ENCODE measurements at regions not wholly inside any gene's neighbourhood (a gene's known extent, or its start where the extent isn't known, plus 50 kb on each side); places are given as distances from the start of the nearest gene placed in this dataset.

DNA sequence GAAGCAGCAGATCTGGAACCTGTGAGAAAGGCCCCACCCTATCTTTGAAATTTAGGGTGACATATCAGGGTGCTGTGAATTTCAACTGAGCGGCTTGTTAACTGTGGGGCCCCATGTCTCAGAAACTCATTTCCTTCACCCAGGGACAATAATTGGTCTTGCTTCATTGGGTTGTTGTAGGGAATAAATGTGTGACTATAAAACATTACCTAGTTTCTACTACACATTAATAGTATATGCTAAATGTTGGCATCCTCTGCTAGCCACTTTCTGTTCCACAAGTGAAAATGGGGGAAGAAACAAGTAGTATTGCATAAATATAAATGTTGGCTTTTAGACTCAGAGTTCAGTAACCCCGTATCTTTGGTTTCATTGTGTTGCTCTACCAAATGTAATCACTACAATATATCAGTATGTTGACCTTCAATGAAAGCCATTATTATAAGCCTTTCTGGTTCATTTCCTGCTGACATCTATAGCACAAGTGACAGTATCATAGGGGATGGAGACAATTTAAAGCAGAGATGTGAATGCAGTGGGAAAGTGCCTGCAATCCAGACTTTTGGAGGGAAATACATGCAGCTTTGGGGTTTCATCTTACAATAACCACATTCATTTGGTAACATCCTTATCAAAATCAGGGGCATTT, 905.5 kb upstream of the RAG2 start:
- no peak overlapping the region for H3K9ac ChIP-seq (ENCODE audit: low read length)
- H3K27me3 ChIP-seq (ENCODE audit: control insufficient read depth, insufficient read depth, low read length) = no peaks in the 10 kb centered on the region
- peak overlapping the region; percentile 20 for H3K27ac ChIP-seq (ENCODE audit: low read depth, low read length)
- no peaks in the 10 kb centered on the region for H3K36me3 ChIP-seq (ENCODE audit: control insufficient read depth, insufficient read depth, low read length)
- no peak overlapping the region for H3K4me3 ChIP-seq (ENCODE audit: low read length)
- H3K4me1 ChIP-seq (ENCODE audit: control insufficient read depth, insufficient read depth, low read length) = no peaks in the 10 kb centered on the region

DNA sequence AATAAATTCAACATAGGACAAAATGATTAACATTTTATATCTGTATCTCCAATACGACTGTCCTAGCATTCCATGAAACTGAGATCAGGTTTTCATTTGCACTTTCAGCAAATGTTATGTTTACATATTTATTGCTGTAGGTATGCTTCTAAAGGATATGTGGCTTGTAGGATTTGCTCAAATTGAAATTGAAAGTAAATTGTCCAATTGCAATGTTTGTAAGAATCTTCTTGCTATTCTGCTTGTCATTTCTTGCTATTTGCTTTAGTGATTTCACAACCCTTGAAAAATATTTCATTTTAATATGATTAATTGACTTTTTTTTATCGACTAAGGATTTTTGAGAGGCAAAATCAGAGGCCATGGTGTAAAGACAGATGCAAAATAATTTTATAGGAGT, 904.2 kb upstream of the RAG2 start:
- Histone ChIP-seq H3K27me3 (ENCODE audit: control insufficient read depth, insufficient read depth, low read length) (no peaks in the 10 kb centered on the region), H3K4me3 (ENCODE audit: low read length) (no peak overlapping the region), H3K27ac (ENCODE audit: low read depth, low read length) (no peak overlapping the region), H3K4me1 (ENCODE audit: control insufficient read depth, insufficient read depth, low read length) (no peaks in the 10 kb centered on the region), H3K36me3 (ENCODE audit: control insufficient read depth, insufficient read depth, low read length) (no peaks in the 10 kb centered on the region), H3K9ac (ENCODE audit: low read length) (no peak overlapping the region)

DNA sequence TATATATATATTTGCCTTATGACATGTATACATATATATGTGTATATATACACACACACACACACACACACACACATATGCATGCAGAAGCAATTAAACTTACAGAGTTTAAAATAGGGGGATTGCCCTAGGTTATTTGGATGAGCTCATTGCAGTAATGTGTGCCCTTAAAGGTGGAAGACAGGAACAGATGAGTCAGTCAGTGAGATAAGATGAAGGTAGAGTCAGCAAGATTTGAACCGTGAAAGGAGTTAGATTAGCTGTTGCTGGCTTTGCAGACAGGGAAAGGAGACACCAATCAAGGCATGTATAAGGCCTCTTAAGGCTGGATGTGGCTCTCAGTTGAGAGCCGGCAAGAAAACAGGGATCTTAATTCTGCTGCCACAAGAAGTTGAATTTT, 902.4 kb upstream of the RAG2 start:
- Histone ChIP-seq H3K9ac (ENCODE audit: low read length) (no peak overlapping the region), H3K36me3 (ENCODE audit: control insufficient read depth, insufficient read depth, low read length) (no peaks in the 10 kb centered on the region), H3K27ac (ENCODE audit: low read depth, low read length) (no peak overlapping the region), H3K27me3 (ENCODE audit: control insufficient read depth, insufficient read depth, low read length) (no peaks in the 10 kb centered on the region), H3K4me3 (ENCODE audit: low read length) (no peak overlapping the region), H3K4me1 (ENCODE audit: control insufficient read depth, insufficient read depth, low read length) (no peaks in the 10 kb centered on the region)

DNA sequence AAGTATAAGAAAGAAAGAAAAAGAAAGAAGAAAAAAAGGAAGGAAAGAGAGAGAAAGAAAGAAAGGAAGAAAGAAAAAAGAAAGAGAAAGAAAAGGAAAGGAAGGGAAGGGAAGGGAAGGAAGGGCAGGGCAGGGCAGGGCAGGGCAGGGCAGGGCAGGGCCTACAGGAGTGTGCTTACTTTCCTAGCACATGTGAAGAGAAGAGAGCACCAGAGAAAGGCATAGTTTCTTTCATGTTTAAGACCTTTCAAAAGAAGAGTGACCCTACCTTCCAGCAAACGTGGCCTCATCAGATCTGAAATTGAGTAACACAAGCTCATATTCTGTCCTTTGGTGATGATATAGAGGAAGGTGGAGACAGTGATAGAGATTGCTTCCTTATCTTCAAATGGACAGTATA, 899.3 kb upstream of the RAG2 start:
- H3K27ac ChIP-seq (ENCODE audit: low read depth, low read length) = no peak overlapping the region
- H3K4me3 ChIP-seq (ENCODE audit: low read length) = no peak overlapping the region
- no peak overlapping the region for H3K9ac ChIP-seq (ENCODE audit: low read length)
- H3K27me3 ChIP-seq (ENCODE audit: control insufficient read depth, insufficient read depth, low read length) = no peaks in the 10 kb centered on the region
- H3K4me1 ChIP-seq (ENCODE audit: control insufficient read depth, insufficient read depth, low read length) = no peaks in the 10 kb centered on the region
- H3K36me3 ChIP-seq (ENCODE audit: control insufficient read depth, insufficient read depth, low read length) = no peaks in the 10 kb centered on the region

DNA sequence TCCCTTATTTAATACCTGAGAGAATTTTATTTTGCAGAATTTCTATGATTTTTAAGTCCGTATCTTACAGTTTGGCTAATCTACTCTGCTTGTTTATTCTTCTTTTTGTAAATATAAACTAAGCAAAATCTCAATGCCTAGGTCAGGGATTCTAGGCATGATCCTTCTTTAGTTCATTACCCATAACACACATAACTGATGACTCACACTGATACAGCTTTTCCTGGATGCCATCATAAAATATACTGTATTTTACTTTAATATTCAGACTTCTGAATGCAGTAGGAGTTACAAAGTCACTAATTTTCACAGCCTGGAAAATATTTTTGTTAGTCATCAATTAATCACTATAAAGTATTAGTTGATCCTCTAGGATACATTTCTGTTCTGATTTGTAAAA, 898.2 kb upstream of the RAG2 start:
- no peaks in the 10 kb centered on the region for H3K27me3 ChIP-seq (ENCODE audit: control insufficient read depth, insufficient read depth, low read length)

DNA sequence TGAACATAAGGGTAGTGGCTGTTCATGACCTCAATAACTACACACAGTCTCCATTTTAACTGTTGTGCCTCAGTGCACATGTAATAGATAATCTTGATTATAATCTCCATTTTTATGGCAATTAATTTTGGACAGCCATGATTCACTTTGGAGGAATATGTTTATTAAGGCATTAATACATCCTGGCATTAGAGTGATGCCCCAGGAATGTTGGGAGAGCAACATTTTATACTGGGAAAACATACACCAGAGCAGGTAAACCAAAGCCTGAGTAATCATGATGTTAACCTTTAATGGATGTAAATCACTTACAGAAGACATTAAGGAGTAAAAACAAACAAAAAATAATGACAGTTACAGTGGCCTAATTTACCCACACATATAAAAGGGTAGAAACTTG, 886.3 kb upstream of the RAG2 start:
- Histone ChIP-seq H3K27ac (ENCODE audit: low read depth, low read length) (no peak overlapping the region), H3K27me3 (ENCODE audit: control insufficient read depth, insufficient read depth, low read length) (no peaks in the 10 kb centered on the region), H3K4me3 (ENCODE audit: low read length) (no peak overlapping the region), H3K4me1 (ENCODE audit: control insufficient read depth, insufficient read depth, low read length) (no peaks in the 10 kb centered on the region), H3K36me3 (ENCODE audit: control insufficient read depth, insufficient read depth, low read length) (no peaks in the 10 kb centered on the region), H3K9ac (ENCODE audit: low read length) (no peak overlapping the region)

More for the DNA sequence above, 898.2 kb upstream of the RAG2 start:
- Histone ChIP-seq H3K4me1 (ENCODE audit: control insufficient read depth, insufficient read depth, low read length) (no peaks in the 10 kb centered on the region), H3K9ac (ENCODE audit: low read length) (no peak overlapping the region), H3K36me3 (ENCODE audit: control insufficient read depth, insufficient read depth, low read length) (no peaks in the 10 kb centered on the region), H3K27ac (ENCODE audit: low read depth, low read length) (no peak overlapping the region), H3K4me3 (ENCODE audit: low read length) (no peak overlapping the region)

GRCh38 chr11:37483761-37484160, 885.7 kb upstream of the RAG2 start:
- Histone ChIP-seq H3K9ac (ENCODE audit: low read length) (no peak overlapping the region), H3K4me3 (ENCODE audit: low read length) (no peak overlapping the region), H3K27me3 (ENCODE audit: control insufficient read depth, insufficient read depth, low read length) (no peaks in the 10 kb centered on the region), H3K27ac (ENCODE audit: low read depth, low read length) (no peak overlapping the region), H3K4me1 (ENCODE audit: control insufficient read depth, insufficient read depth, low read length) (no peaks in the 10 kb centered on the region), H3K36me3 (ENCODE audit: control insufficient read depth, insufficient read depth, low read length) (no peaks in the 10 kb centered on the region)

GRCh38 chr11:37474889-37475288, 876.9 kb upstream of the RAG2 start:
- Histone ChIP-seq H3K9ac (ENCODE audit: low read length) (no peak overlapping the region), H3K27me3 (ENCODE audit: control insufficient read depth, insufficient read depth, low read length) (no peaks in the 10 kb centered on the region), H3K27ac (ENCODE audit: low read depth, low read length) (no peak overlapping the region), H3K36me3 (ENCODE audit: control insufficient read depth, insufficient read depth, low read length) (no peaks in the 10 kb centered on the region), H3K4me1 (ENCODE audit: control insufficient read depth, insufficient read depth, low read length) (no peaks in the 10 kb centered on the region), H3K4me3 (ENCODE audit: low read length) (no peak overlapping the region)

DNA sequence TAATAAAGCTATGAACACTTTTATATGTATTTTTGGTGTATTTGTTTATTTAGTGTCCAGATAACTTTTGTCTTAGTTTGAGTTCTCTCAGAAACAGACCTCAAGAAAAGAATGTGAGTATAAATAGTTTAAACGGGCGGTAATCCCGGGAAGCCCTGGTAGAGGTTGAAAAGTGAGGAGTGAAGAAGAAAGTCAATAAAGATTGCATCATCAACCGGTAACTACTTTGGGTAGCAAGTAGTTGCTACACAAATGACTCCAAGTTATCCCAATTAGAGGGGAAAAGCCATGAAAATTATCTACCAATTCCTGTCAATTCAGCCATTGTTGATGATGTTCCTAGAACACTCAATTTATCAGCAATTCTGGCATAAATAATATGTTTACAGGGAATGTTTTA, 870.3 kb upstream of the RAG2 start:
- no peaks in the 10 kb centered on the region for H3K4me1 ChIP-seq (ENCODE audit: control insufficient read depth, insufficient read depth, low read length)
- H3K4me3 ChIP-seq (ENCODE audit: low read length) = no peak overlapping the region
- H3K36me3 ChIP-seq (ENCODE audit: control insufficient read depth, insufficient read depth, low read length) = no peaks in the 10 kb centered on the region
- no peaks in the 10 kb centered on the region for H3K27me3 ChIP-seq (ENCODE audit: control insufficient read depth, insufficient read depth, low read length)
- H3K27ac ChIP-seq (ENCODE audit: low read depth, low read length) = no peak overlapping the region
- no peak overlapping the region for H3K9ac ChIP-seq (ENCODE audit: low read length)

GRCh38 chr11:37465221-37465620, 867.2 kb upstream of the RAG2 start:
- Histone ChIP-seq H3K4me3 (ENCODE audit: low read length) (no peak overlapping the region), H3K36me3 (ENCODE audit: control insufficient read depth, insufficient read depth, low read length) (no peaks in the 10 kb centered on the region), H3K9ac (ENCODE audit: low read length) (no peak overlapping the region), H3K27ac (ENCODE audit: low read depth, low read length) (no peak overlapping the region), H3K27me3 (ENCODE audit: control insufficient read depth, insufficient read depth, low read length) (no peaks in the 10 kb centered on the region), H3K4me1 (ENCODE audit: control insufficient read depth, insufficient read depth, low read length) (no peaks in the 10 kb centered on the region)

- Histone ChIP-seq H3K27me3 (ENCODE audit: control insufficient read depth, insufficient read depth, low read length) (no peaks in the 10 kb centered on the region), H3K27ac (ENCODE audit: low read depth, low read length) (no peak overlapping the region), H3K4me3 (ENCODE audit: low read length) (no peak overlapping the region), H3K36me3 (ENCODE audit: control insufficient read depth, insufficient read depth, low read length) (no peaks in the 10 kb centered on the region), H3K4me1 (ENCODE audit: control insufficient read depth, insufficient read depth, low read length) (no peaks in the 10 kb centered on the region), H3K9ac (ENCODE audit: low read length) (no peak overlapping the region)
These were observed 861.4 kb upstream of the RAG2 start for GRCh38 chr11:37459456-37459855.

- no peak overlapping the region for H3K4me3 ChIP-seq (ENCODE audit: low read length)
- H3K9ac ChIP-seq (ENCODE audit: low read length) = no peak overlapping the region
- no peak overlapping the region for H3K27ac ChIP-seq (ENCODE audit: low read depth, low read length)
- H3K36me3 ChIP-seq (ENCODE audit: control insufficient read depth, insufficient read depth, low read length) = no peaks in the 10 kb centered on the region
- H3K27me3 ChIP-seq (ENCODE audit: control insufficient read depth, insufficient read depth, low read length) = no peaks in the 10 kb centered on the region
- no peaks in the 10 kb centered on the region for H3K4me1 ChIP-seq (ENCODE audit: control insufficient read depth, insufficient read depth, low read length)
These were observed 858.7 kb upstream of the RAG2 start for GRCh38 chr11:37456746-37457145.

- Histone ChIP-seq H3K4me3 (ENCODE audit: low read length) (no peak overlapping the region), H3K36me3 (ENCODE audit: control insufficient read depth, insufficient read depth, low read length) (no peaks in the 10 kb centered on the region), H3K9ac (ENCODE audit: low read length) (no peak overlapping the region), H3K4me1 (ENCODE audit: control insufficient read depth, insufficient read depth, low read length) (no peaks in the 10 kb centered on the region), H3K27ac (ENCODE audit: low read depth, low read length) (no peak overlapping the region), H3K27me3 (ENCODE audit: control insufficient read depth, insufficient read depth, low read length) (no peaks in the 10 kb centered on the region)
These were observed 853.9 kb upstream of the RAG2 start for GRCh38 chr11:37451903-37452302.
